ENCODE measurements at regions not wholly inside any gene's neighbourhood (a gene's known extent, or its start where the extent isn't known, plus 50 kb on each side); places are given as distances from the start of the nearest gene placed in this dataset.
A peak's percentile ranks its signal among the peaks of the same experiment; 100 is the strongest.

GRCh38 chr7:18257711-18258110, 230.1 kb upstream of the PRPS1L1 start:
- no peaks in the 10 kb centered on the region for H3K4me1 Mint-ChIP-seq
- no peak overlapping the region for H3K4me3 Mint-ChIP-seq
- H3K27ac Mint-ChIP-seq, result no peak overlapping the region
- no peak for ATAC-seq
- H3K9me3 ChIP-seq (ENCODE audit: control insufficient read depth, low read length, poor library complexity, severe bottlenecking), result no peaks in the 10 kb centered on the region
- H3K36me3 Mint-ChIP-seq (ENCODE audit: low read depth), result no peaks in the 10 kb centered on the region
- DNase-seq, result no peak
- peaks cover 5% of the 10 kb centered on the region for H3K27me3 Mint-ChIP-seq

GRCh38 chr7:18262058-18262457, 233.5 kb upstream of the HDAC9 start:
- no peaks in the 10 kb centered on the region for H3K4me1 Mint-ChIP-seq
- ATAC-seq (no peak), DNase-seq (no peak)
- H3K27me3 Mint-ChIP-seq, result no peaks in the 10 kb centered on the region
- no peak overlapping the region for H3K27ac Mint-ChIP-seq
- H3K36me3 Mint-ChIP-seq (ENCODE audit: low read depth), result no peaks in the 10 kb centered on the region
- H3K9me3 ChIP-seq (ENCODE audit: control insufficient read depth, low read length, poor library complexity, severe bottlenecking), result no peaks in the 10 kb centered on the region
- H3K4me3 Mint-ChIP-seq, result no peak overlapping the region

- Mint-ChIP-seq H3K36me3 (ENCODE audit: low read depth) (no peaks in the 10 kb centered on the region), H3K27me3 (no peaks in the 10 kb centered on the region), H3K4me1 (no peaks in the 10 kb centered on the region), H3K27ac (no peak overlapping the region), H3K4me3 (no peak overlapping the region)
- DNase-seq (no peak), ATAC-seq (no peak)
- H3K9me3 ChIP-seq (ENCODE audit: control insufficient read depth, low read length, poor library complexity, severe bottlenecking), result no peaks in the 10 kb centered on the region
Observed at GRCh38 chr7:18265611-18266281, 229.8 kb upstream of the HDAC9 start.

- H3K4me1 Mint-ChIP-seq, result no peaks in the 10 kb centered on the region
- H3K4me3 Mint-ChIP-seq, result no peak overlapping the region
- DNase-seq (no peak), ATAC-seq (no peak)
- H3K9me3 ChIP-seq (ENCODE audit: control insufficient read depth, low read length, poor library complexity, severe bottlenecking), result no peaks in the 10 kb centered on the region
- no peaks in the 10 kb centered on the region for H3K27me3 Mint-ChIP-seq
- H3K27ac Mint-ChIP-seq, result no peak overlapping the region
- no peaks in the 10 kb centered on the region for H3K36me3 Mint-ChIP-seq (ENCODE audit: low read depth)
Observed at GRCh38 chr7:18268571-18268970, 227.0 kb upstream of the HDAC9 start.

GRCh38 chr7:18276380-18276779, 219.2 kb upstream of the HDAC9 start:
- no peak for ATAC-seq
- no peaks in the 10 kb centered on the region for H3K4me1 Mint-ChIP-seq
- H3K9me3 ChIP-seq (ENCODE audit: control insufficient read depth, low read length, poor library complexity, severe bottlenecking), result no peaks in the 10 kb centered on the region
- no peak overlapping the region for H3K4me3 Mint-ChIP-seq
- DNase-seq, result no peak
- no peaks in the 10 kb centered on the region for H3K27me3 Mint-ChIP-seq
- H3K27ac Mint-ChIP-seq, result no peak overlapping the region
- H3K36me3 Mint-ChIP-seq (ENCODE audit: low read depth), result no peaks in the 10 kb centered on the region

- Mint-ChIP-seq H3K36me3 (ENCODE audit: low read depth) (no peaks in the 10 kb centered on the region), H3K4me3 (no peak overlapping the region), H3K27ac (no peak overlapping the region), H3K27me3 (no peaks in the 10 kb centered on the region), H3K4me1 (no peaks in the 10 kb centered on the region)
- H3K9me3 ChIP-seq (ENCODE audit: control insufficient read depth, low read length, poor library complexity, severe bottlenecking), result no peaks in the 10 kb centered on the region
- ATAC-seq (no peak), DNase-seq (no peak)
Observed at GRCh38 chr7:18278316-18278715, 217.2 kb upstream of the HDAC9 start.

- no peaks in the 10 kb centered on the region for H3K4me1 Mint-ChIP-seq
- no peaks in the 10 kb centered on the region for H3K36me3 Mint-ChIP-seq (ENCODE audit: low read depth)
- H3K27ac Mint-ChIP-seq, result no peak overlapping the region
- ATAC-seq (no peak), DNase-seq (no peak)
- no peak overlapping the region for H3K4me3 Mint-ChIP-seq
- H3K9me3 ChIP-seq (ENCODE audit: control insufficient read depth, low read length, poor library complexity, severe bottlenecking), result no peaks in the 10 kb centered on the region
- no peaks in the 10 kb centered on the region for H3K27me3 Mint-ChIP-seq
Observed at GRCh38 chr7:18283045-18283444, 212.5 kb upstream of the HDAC9 start.

- DNase-seq (no peak), ATAC-seq (no peak)
- Mint-ChIP-seq H3K27ac (no peak overlapping the region), H3K4me3 (no peak overlapping the region), H3K36me3 (ENCODE audit: low read depth) (no peaks in the 10 kb centered on the region), H3K27me3 (peaks cover 15% of the 10 kb centered on the region), H3K4me1 (peaks cover 5% of the 10 kb centered on the region)
- H3K9me3 ChIP-seq (ENCODE audit: control insufficient read depth, low read length, poor library complexity, severe bottlenecking), result no peaks in the 10 kb centered on the region
Observed at GRCh38 chr7:18287482-18287881, 208.1 kb upstream of the HDAC9 start.

GRCh38 chr7:18288322-18289037, 207.1 kb upstream of the HDAC9 start:
- Mint-ChIP-seq H3K27ac (no peak overlapping the region), H3K27me3 (peaks cover 24% of the 10 kb centered on the region), H3K36me3 (ENCODE audit: low read depth) (no peaks in the 10 kb centered on the region), H3K4me3 (no peak overlapping the region), H3K4me1 (peaks cover 7% of the 10 kb centered on the region)
- ATAC-seq (no peak), DNase-seq (no peak)
- H3K9me3 ChIP-seq (ENCODE audit: control insufficient read depth, low read length, poor library complexity, severe bottlenecking), result no peaks in the 10 kb centered on the region

- Mint-ChIP-seq H3K4me1 (peaks cover 7% of the 10 kb centered on the region), H3K4me3 (no peak overlapping the region), H3K27me3 (peaks cover 33% of the 10 kb centered on the region), H3K27ac (no peak overlapping the region), H3K36me3 (ENCODE audit: low read depth) (no peaks in the 10 kb centered on the region)
- no peak for ATAC-seq
- no peaks in the 10 kb centered on the region for H3K9me3 ChIP-seq (ENCODE audit: control insufficient read depth, low read length, poor library complexity, severe bottlenecking)
- DNase-seq, result no peak
Observed at GRCh38 chr7:18289788-18290187, 205.8 kb upstream of the HDAC9 start.

GRCh38 chr7:18290223-18290622, 205.3 kb upstream of the HDAC9 start:
- ATAC-seq, result no peak

GRCh38 chr7:18290865-18291264, 204.7 kb upstream of the HDAC9 start:
- Mint-ChIP-seq H3K27me3 (peaks cover 33% of the 10 kb centered on the region), H3K4me1 (peaks cover 7% of the 10 kb centered on the region), H3K36me3 (ENCODE audit: low read depth) (no peaks in the 10 kb centered on the region), H3K27ac (no peak overlapping the region), H3K4me3 (peak overlapping the region; percentile 55)
- no peak for ATAC-seq
- DNase-seq, result no peak
- no peaks in the 10 kb centered on the region for H3K9me3 ChIP-seq (ENCODE audit: control insufficient read depth, low read length, poor library complexity, severe bottlenecking)

More at GRCh38 chr7:18290223-18290622, 205.3 kb upstream of the HDAC9 start:
- H3K36me3 Mint-ChIP-seq (ENCODE audit: low read depth), result no peaks in the 10 kb centered on the region
- no peak for DNase-seq
- no peak overlapping the region for H3K4me3 Mint-ChIP-seq
- peaks cover 33% of the 10 kb centered on the region for H3K27me3 Mint-ChIP-seq
- H3K4me1 Mint-ChIP-seq, result peaks cover 7% of the 10 kb centered on the region
- no peaks in the 10 kb centered on the region for H3K9me3 ChIP-seq (ENCODE audit: control insufficient read depth, low read length, poor library complexity, severe bottlenecking)
- no peak overlapping the region for H3K27ac Mint-ChIP-seq

GRCh38 chr7:18292584-18292983, 203.0 kb upstream of the HDAC9 start:
- H3K27me3 Mint-ChIP-seq, result peaks cover 33% of the 10 kb centered on the region
- H3K27ac Mint-ChIP-seq, result no peak overlapping the region

GRCh38 chr7:18293759-18294158, 201.8 kb upstream of the HDAC9 start:
- Mint-ChIP-seq H3K36me3 (ENCODE audit: low read depth) (no peaks in the 10 kb centered on the region), H3K27ac (no peak overlapping the region), H3K4me3 (no peak overlapping the region), H3K4me1 (peaks cover 7% of the 10 kb centered on the region), H3K27me3 (peaks cover 29% of the 10 kb centered on the region)
- no peaks in the 10 kb centered on the region for H3K9me3 ChIP-seq (ENCODE audit: control insufficient read depth, low read length, poor library complexity, severe bottlenecking)
- DNase-seq (no peak), ATAC-seq (no peak)

More at GRCh38 chr7:18292584-18292983, 203.0 kb upstream of the HDAC9 start:
- peaks cover 7% of the 10 kb centered on the region for H3K4me1 Mint-ChIP-seq
- ATAC-seq, result no peak
- H3K36me3 Mint-ChIP-seq (ENCODE audit: low read depth), result no peaks in the 10 kb centered on the region
- no peak overlapping the region for H3K4me3 Mint-ChIP-seq
- H3K9me3 ChIP-seq (ENCODE audit: control insufficient read depth, low read length, poor library complexity, severe bottlenecking), result no peaks in the 10 kb centered on the region
- no peak for DNase-seq

Data from T-helper 17 cell (primary cell).